HepG2 (cell line): ENCODE measurements at regions not wholly inside any gene's neighbourhood (a gene's known extent, or its start where the extent isn't known, plus 50 kb on each side); places are given as distances from the start of the nearest gene placed in this dataset.

Experiments used
- ATAC-seq: fragments of 200-7000 bp; cut with Tn5 transposase; 3 replicates; pipeline ENCODE4 v1.9.1; 2020; ENCODE audit warnings: mild to moderate bottlenecking, moderate library complexity
- BruUV-seq: library from RNA; stranded (reverse); fragments of 400-500 nt; replicated peaks from 2 replicates; lab custom pipeline; 2021; lab: Mats Ljungman, UMichigan
- CTCF ChIA-PET: fragments of 300-600 bp; formaldehyde crosslinking; extraction: SDS; loops from one replicate; lab custom pipeline; 2021; ENCODE audit warnings: low total read pairs, inconsistent platforms, low intra/inter-chr PET ratio; lab: Yijun Ruan, JAX
- POLR2A ChIA-PET: fragments of 350-600 bp; sonication (Branson Sonifier 250); formaldehyde crosslinking; loops from one replicate; lab custom pipeline; 2020; ENCODE audit warnings: antibody characterized with exemption, inconsistent platforms; lab: Yijun Ruan, JAX
- DNase-seq: peaks from one replicate; pipeline ENCODE4 v3.0.0-alpha.2; 2015; ENCODE audit warnings: low spot score
- FAIRE-seq: peaks from 3 replicates; lab custom pipeline; 2011; peaks lifted over from hg19 to GRCh38; lab: Jason Lieb, UNC
- H2AFZ ChIP-seq: one replicate; pipeline ENCODE4 v1.6.1; 2011; ENCODE audit warnings: low read length, inconsistent platforms
- H3K27ac ChIP-seq: fragments of 300-600 bp; 3 replicates; pipeline ENCODE4 v1.8.0; 2011; ENCODE audit warnings: mixed run types, mild to moderate bottlenecking, mixed read lengths, low read length, inconsistent platforms; ENCODE audit not compliant: insufficient read depth; ENCODE audit errors: extremely low read length
- H3K27me3 ChIP-seq, 2 experiments: fragments of 200-600 bp in 1 of 2; 2 replicates in 1 of 2; 3 replicates in 1 of 2; pipeline versions ENCODE4 v1.6.0 to v1.8.0; 2011; ENCODE audit warnings: low read length in 2 of 2, mild to moderate bottlenecking in 2 of 2, moderate library complexity in 2 of 2, inconsistent platforms in 1 of 2; ENCODE audit not compliant: insufficient read depth in 2 of 2, control insufficient read depth in 1 of 2
- H3K36me3 ChIP-seq, 2 experiments: fragments of 200-600 bp in 1 of 2; replicated peaks in 1 of 2; 2 replicates in 1 of 2; 3 replicates in 1 of 2; pipeline versions ENCODE4 v1.5.1 to v1.8.0; 2011; ENCODE audit warnings: low read length in 2 of 2, inconsistent platforms in 1 of 2; ENCODE audit not compliant: insufficient read depth in 2 of 2, control insufficient read depth in 1 of 2
- H3K4me1 ChIP-seq: 2 replicates; pipeline ENCODE4 v1.5.1; 2012; ENCODE audit warnings: low read length, inconsistent platforms; ENCODE audit not compliant: insufficient read depth
- H3K4me2 ChIP-seq: 2 replicates; pipeline ENCODE4 v1.6.0; 2011; ENCODE audit warnings: low read depth, low read length, inconsistent platforms
- H3K4me3 ChIP-seq, 3 experiments: fragments of 200-600 bp in 1 of 3; sonication (generic), shearing (Covaris generic) in 1 of 3; replicated peaks in 1 of 3; 2 replicates each; pipeline ENCODE4 v1.5.1; 2011 to 2016; ENCODE audit warnings: low read length in 3 of 3, inconsistent platforms in 2 of 3, low read depth in 2 of 3, mild to moderate bottlenecking in 2 of 3, control low read depth in 1 of 3, mixed read lengths in 1 of 3; ENCODE audit not compliant: insufficient read depth in 1 of 3
- H3K79me2 ChIP-seq: one replicate; pipeline ENCODE4 v1.6.1; 2011; ENCODE audit warnings: low read length, inconsistent platforms; ENCODE audit not compliant: insufficient read depth
- H3K9ac ChIP-seq: 2 replicates; pipeline ENCODE4 v1.6.0; 2011; ENCODE audit warnings: mild to moderate bottlenecking, low read depth, low read length, inconsistent platforms; ENCODE audit not compliant: insufficient read depth
- H3K9me3 ChIP-seq: 2 replicates; pipeline ENCODE4 v1.5.1; 2012; ENCODE audit warnings: mild to moderate bottlenecking, low read length
- H4K20me1 ChIP-seq: 2 replicates; pipeline ENCODE4 v1.6.0; 2011; ENCODE audit warnings: inconsistent platforms, mild to moderate bottlenecking, low read length, moderate library complexity; ENCODE audit not compliant: insufficient read depth
- CREB1 ChIP-seq, 2 experiments: fragments of 450-650 bp in 1 of 2; IDR thresholded peaks; 2 replicates each; pipeline ENCODE4 v1.6.1; 2016 to 2017; ENCODE audit warnings: control low read depth in 1 of 2, mild to moderate bottlenecking in 1 of 2, missing compliant biosample characterization in 1 of 2, missing genetic modification characterization in 1 of 2
- ELF3 ChIP-seq: IDR thresholded peaks from 2 replicates; pipeline ENCODE4 v1.6.1; 2016; ENCODE audit warnings: missing genetic modification reagents, missing compliant biosample characterization
- FOXK1 ChIP-seq: sonication (generic); formaldehyde crosslinking; IDR thresholded peaks from 2 replicates; pipeline ENCODE4 v1.4.0; 2020; ENCODE audit warnings: low read depth, missing genetic modification reagents, borderline replicate concordance
- GABPB1 ChIP-seq: IDR thresholded peaks from 2 replicates; pipeline ENCODE4 v1.6.1; 2016; ENCODE audit warnings: mild to moderate bottlenecking, missing genetic modification reagents, moderate library complexity, missing compliant biosample characterization
- HHEX ChIP-seq: IDR thresholded peaks from 2 replicates; pipeline ENCODE4 v1.6.1; 2016; ENCODE audit warnings: control low read depth
- HOXA5 ChIP-seq: sonication (generic); formaldehyde crosslinking; IDR thresholded peaks from 2 replicates; pipeline ENCODE4 v1.4.0; 2020; ENCODE audit warnings: missing genetic modification reagents
- MAFF ChIP-seq: IDR thresholded peaks from 2 replicates; pipeline ENCODE4 v1.6.1; 2011; ENCODE audit warnings: low read depth, low read length, improper control_type of control experiment
- NCOR1 ChIP-seq: fragments of 200-600 bp; sonication (generic); IDR thresholded peaks from 2 replicates; pipeline ENCODE4 v1.7.0; 2017; ENCODE audit warnings: antibody characterized with exemption, low read length, borderline replicate concordance
- ONECUT2 ChIP-seq: sonication (generic); formaldehyde crosslinking; IDR thresholded peaks from 2 replicates; pipeline ENCODE4 v1.4.0; 2020; ENCODE audit warnings: missing genetic modification reagents
- RAD21 ChIP-seq: fragments of 450-650 bp; formaldehyde crosslinking; IDR thresholded peaks from 2 replicates; pipeline ENCODE4 v1.5.0; 2020; ENCODE audit warnings: mild to moderate bottlenecking
- SUZ12 ChIP-seq: fragments of 150-350 bp; IDR thresholded peaks from 2 replicates; pipeline ENCODE4 v1.6.1; 2014; ENCODE audit warnings: low read depth, low read length
- ZBTB7A ChIP-seq: sonication (generic); formaldehyde crosslinking; IDR thresholded peaks from 2 replicates; pipeline ENCODE4 v1.8.0; 2022; ENCODE audit warnings: mild to moderate bottlenecking, missing genetic modification reagents
- ZFP37 ChIP-seq: sonication (generic); formaldehyde crosslinking; IDR thresholded peaks from 2 replicates; pipeline ENCODE4 v1.4.0; 2020; ENCODE audit warnings: missing genetic modification reagents, borderline replicate concordance
- ZNF260 ChIP-seq: sonication (generic); formaldehyde crosslinking; IDR thresholded peaks from 2 replicates; pipeline ENCODE4 v1.4.0; 2020; ENCODE audit warnings: missing genetic modification reagents, low read depth, mild to moderate bottlenecking, borderline replicate concordance
- ZNF460 ChIP-seq: sonication (generic); formaldehyde crosslinking; IDR thresholded peaks from 2 replicates; pipeline ENCODE4 v1.5.1; 2020; ENCODE audit warnings: missing genetic modification reagents, mild to moderate bottlenecking, borderline replicate concordance
- ZNF530 ChIP-seq: sonication (generic); formaldehyde crosslinking; IDR thresholded peaks from 2 replicates; pipeline ENCODE4 v1.5.0; 2020; ENCODE audit warnings: low read depth, mild to moderate bottlenecking, missing genetic modification reagents
- ZNF607 ChIP-seq: sonication (generic); formaldehyde crosslinking; IDR thresholded peaks from 2 replicates; pipeline ENCODE4 v1.5.1; 2020; ENCODE audit warnings: missing genetic modification reagents, mild to moderate bottlenecking, borderline replicate concordance
- ZNF768 ChIP-seq: sonication (generic); formaldehyde crosslinking; IDR thresholded peaks from 2 replicates; pipeline ENCODE4 v1.4.0; 2020; ENCODE audit warnings: missing genetic modification reagents
- in situ Hi-C: cut with HindIII; loops from 2 replicates; pipeline ENCODE4 v1.10.0; 2017; ENCODE audit warnings: low pct_unique_long_range_greater_than_20kb; ENCODE audit not compliant: extremely low pct_ligation_motif_present
- intact Hi-C: fragments of 100-400 bp; cut with micrococcal nuclease; formaldehyde crosslinking; loops from one replicate; pipeline ENCODE4 v1.10.0; 2022; ENCODE audit not compliant: unreplicated experiment
- TF ChIP-seq, protein P1 (sequence below): sonication (generic); formaldehyde crosslinking; conservative IDR thresholded peaks from 2 replicates; pipeline ENCODE4 v1.8.0; 2022; ENCODE audit warnings: mild to moderate bottlenecking, moderate library complexity, missing genetic modification reagents
- TF ChIP-seq, protein P2 (sequence below): sonication (generic); formaldehyde crosslinking; IDR thresholded peaks from 2 replicates; pipeline ENCODE4 v1.8.1; 2022; ENCODE audit warnings: mild to moderate bottlenecking, missing genetic modification reagents

DNA sequence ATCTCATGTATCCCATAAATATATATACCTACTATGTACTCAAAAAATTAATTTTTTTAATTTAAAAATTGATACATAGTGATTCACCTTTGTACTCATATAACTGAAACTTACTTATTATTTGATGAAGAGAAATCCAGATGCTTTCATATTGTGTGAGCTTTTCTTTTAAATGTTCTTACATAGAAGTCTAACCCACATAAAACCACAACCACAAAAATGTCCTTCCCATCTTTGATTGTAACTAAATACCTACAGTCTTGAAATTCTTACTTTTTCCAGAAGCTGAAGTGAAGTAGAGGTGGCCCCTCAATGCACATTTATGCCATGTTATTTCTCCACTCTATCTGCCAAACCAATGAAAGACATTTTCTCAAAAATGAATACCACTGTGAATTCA lies 117.9 kb upstream of the COL5A2 start:
- ATAC-seq (no peak), FAIRE-seq (no peak), DNase-seq (no peak)
- no peak overlapping the region for H3K27ac ChIP-seq
- H3K27me3 ChIP-seq, result no peaks in the 10 kb centered on the region
- no peaks in the 10 kb centered on the region for H3K36me3 ChIP-seq
- BruUV-seq, result no TSS peak
- ChIA-PET CTCF (no interaction called here), POLR2A (no interaction called here)
- H3K79me2 ChIP-seq, result no peaks in the 10 kb centered on the region
- H3K4me3 ChIP-seq, result no peak overlapping the region
- no peak overlapping the region for H2AFZ ChIP-seq
- H3K9ac ChIP-seq, result no peak overlapping the region
- intact Hi-C loops (no loop called here), in situ Hi-C loops (no loop called here)
- no peak overlapping the region for H3K4me2 ChIP-seq
- H3K4me1 ChIP-seq, result no peaks in the 10 kb centered on the region
- no peaks in the 10 kb centered on the region for H3K9me3 ChIP-seq
- no peaks in the 10 kb centered on the region for H4K20me1 ChIP-seq
- no peak for TF ChIP-seq ZNF260 (CRISPR knock-in tag)
- no peak for TF ChIP-seq ZFP37 (CRISPR knock-in tag)
- no peak for TF ChIP-seq HOXA5
- TF ChIP-seq NCOR1, result no peak
- TF ChIP-seq GABPB1, result no peak
- no peak for TF ChIP-seq ZBTB7A (CRISPR knock-in tag)
- TF ChIP-seq SUZ12, result no peak
- TF ChIP-seq HHEX (CRISPR knock-in tag), result no peak
- no peak for TF ChIP-seq ZNF460
- TF ChIP-seq MAFF, result no peak
- no peak for TF ChIP-seq ZNF607
- TF ChIP-seq ZNF530 (CRISPR knock-in tag), result no peak
- TF ChIP-seq ONECUT2, result no peak
- no peak for TF ChIP-seq CREB1 (IDR thresholded peaks at IDR 0.05)
- TF ChIP-seq CREB1 (CRISPR knock-in tag; IDR thresholded peaks at IDR 0.05), result no peak
- TF ChIP-seq, protein P1, sequence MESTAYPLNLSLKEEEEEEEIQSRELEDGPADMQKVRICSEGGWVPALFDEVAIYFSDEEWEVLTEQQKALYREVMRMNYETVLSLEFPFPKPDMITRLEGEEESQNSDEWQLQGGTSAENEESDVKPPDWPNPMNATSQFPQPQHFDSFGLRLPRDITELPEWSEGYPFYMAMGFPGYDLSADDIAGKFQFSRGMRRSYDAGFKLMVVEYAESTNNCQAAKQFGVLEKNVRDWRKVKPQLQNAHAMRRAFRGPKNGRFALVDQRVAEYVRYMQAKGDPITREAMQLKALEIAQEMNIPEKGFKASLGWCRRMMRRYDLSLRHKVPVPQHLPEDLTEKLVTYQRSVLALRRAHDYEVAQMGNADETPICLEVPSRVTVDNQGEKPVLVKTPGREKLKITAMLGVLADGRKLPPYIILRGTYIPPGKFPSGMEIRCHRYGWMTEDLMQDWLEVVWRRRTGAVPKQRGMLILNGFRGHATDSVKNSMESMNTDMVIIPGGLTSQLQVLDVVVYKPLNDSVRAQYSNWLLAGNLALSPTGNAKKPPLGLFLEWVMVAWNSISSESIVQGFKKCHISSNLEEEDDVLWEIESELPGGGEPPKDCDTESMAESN, result no peak
- TF ChIP-seq FOXK1 (CRISPR knock-in tag), result no peak
- no peak for TF ChIP-seq ELF3
- TF ChIP-seq, protein P2, sequence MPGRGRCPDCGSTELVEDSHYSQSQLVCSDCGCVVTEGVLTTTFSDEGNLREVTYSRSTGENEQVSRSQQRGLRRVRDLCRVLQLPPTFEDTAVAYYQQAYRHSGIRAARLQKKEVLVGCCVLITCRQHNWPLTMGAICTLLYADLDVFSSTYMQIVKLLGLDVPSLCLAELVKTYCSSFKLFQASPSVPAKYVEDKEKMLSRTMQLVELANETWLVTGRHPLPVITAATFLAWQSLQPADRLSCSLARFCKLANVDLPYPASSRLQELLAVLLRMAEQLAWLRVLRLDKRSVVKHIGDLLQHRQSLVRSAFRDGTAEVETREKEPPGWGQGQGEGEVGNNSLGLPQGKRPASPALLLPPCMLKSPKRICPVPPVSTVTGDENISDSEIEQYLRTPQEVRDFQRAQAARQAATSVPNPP (CRISPR knock-in tag), result no peak
- no peak for TF ChIP-seq ZNF768
- TF ChIP-seq RAD21, result no peak
